ENCODE measurements at regions not wholly inside any gene's neighbourhood (a gene's known extent, or its start where the extent isn't known, plus 50 kb on each side); places are given as distances from the start of the nearest gene placed in this dataset.

GRCh38 chr2:104023306-104023705, 830.6 kb upstream of the POU3F3 start (continued):
- no peak for TF ChIP-seq CHD7 (IDR thresholded peaks at IDR 0.05; ENCODE audit: insufficient replicate concordance, low read length)
- TF ChIP-seq USF2 (IDR thresholded peaks at IDR 0.05; ENCODE audit: low read length): no peak
- no peak for TF ChIP-seq POLR2A (IDR thresholded peaks at IDR 0.05; ENCODE audit: control extremely low read depth in 1 of 2, low read depth in 2 of 2, low read length in 2 of 2)
- no peak for TF ChIP-seq NRF1 (IDR thresholded peaks at IDR 0.05; ENCODE audit: low read depth, low read length)
- TF ChIP-seq KDM4A (IDR thresholded peaks at IDR 0.05; ENCODE audit: low read depth, low read length, severe bottlenecking): no peak
- no peak for TF ChIP-seq CBX8 (IDR thresholded peaks at IDR 0.05; ENCODE audit: borderline replicate concordance, low read depth, low read length)
- TF ChIP-seq SIX5 (IDR thresholded peaks at IDR 0.05; ENCODE audit: low read depth, low read length): no peak

Measured in H1 (cell line).